ENCODE measurements at regions not wholly inside any gene's neighbourhood (a gene's known extent, or its start where the extent isn't known, plus 50 kb on each side); places are given as distances from the start of the nearest gene placed in this dataset.
"Not testable (repeated sequence)": the region's sequence is repeated elsewhere in the genome, so short reads cannot be mapped to it uniquely, and the experiment has no call there.

GRCh38 chr16:72657164-72657563 is 390.8 kb downstream of the ZFHX3 start:
- DNase-seq: no peak

DNA sequence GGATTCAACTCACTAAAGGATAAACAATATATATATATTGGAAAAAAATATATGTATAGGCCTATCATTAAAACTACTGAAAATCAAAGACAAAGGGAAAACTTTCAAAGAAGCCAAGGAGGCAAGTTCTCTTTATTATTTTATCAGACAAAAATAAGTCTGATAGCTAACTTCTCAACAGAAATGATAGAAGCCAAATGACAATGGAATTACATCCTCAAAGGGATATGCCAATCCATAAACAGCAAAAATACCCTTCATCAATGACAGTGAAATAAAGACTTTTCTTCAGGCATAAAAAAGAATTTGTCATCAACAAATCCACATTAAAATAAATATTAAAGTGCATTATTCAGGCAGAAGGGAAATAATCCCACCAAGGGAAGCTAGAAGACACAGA is 393.4 kb downstream of the ZFHX3 start:
- no peak for DNase-seq

GRCh38 chr16:72649254-72649944 is 398.5 kb downstream of the ZFHX3 start:
- DNase-seq: no peak

DNA sequence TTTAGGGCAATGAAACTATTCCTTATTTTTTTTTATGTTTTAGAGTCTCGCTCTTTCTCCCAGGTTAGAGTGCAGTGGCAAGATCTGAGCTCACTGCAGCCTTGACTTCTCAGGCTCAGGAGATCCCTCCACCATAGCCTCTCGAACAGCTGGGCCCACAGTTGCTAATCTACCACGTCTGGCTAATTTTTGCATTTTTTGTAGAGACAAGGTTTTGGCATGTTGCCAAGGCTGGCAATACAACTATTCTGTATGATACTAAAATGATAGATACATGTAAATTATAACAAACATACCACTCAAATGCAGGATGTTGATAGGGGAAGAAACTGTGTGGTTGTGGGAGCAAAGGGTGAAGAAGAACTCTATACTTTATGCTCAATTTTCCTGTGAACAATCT is 401.3 kb downstream of the ZFHX3 start:
- DNase-seq: no peak

GRCh38 chr16:72645538-72645937 is 402.4 kb downstream of the ZFHX3 start:
- no peak for DNase-seq

DNA sequence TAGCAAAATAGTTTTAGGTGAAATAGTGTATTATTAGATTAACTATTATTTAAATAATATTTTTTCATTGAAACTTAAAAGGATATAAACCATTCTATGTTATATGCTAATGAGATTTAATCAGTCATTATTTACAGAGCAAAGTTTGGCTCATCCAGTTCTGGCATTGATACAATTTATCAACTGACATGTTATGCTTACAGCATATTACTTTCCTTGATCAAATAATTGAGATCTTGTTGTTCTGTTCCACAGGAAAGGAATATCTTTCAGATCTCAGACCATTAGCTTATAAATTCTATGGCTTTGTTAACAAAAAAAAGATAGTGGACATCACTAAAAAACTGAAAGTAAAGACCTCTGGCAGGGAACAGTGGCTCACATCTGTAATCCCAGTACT is 403.0 kb downstream of the ZFHX3 start:
- no peak for DNase-seq

DNA sequence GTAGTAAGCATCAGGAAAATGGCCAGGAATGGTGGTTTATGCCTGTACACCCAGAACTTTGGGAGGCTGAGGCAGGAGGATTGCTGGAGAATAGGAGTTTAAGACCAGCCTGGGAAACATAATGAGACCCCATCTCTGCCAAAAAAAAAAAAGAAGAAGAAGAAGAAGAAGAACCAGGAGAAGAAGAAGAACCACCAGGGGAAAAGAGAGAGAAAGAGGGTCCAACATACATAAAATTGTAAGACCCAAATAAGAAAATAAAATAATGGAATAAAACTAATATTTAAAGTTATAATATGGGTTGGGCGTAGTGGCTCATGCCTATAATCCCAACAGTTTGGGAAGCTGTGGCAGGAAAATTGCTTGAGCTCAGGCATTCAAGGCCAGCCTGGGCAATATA is 408.4 kb downstream of the ZFHX3 start:
- no peak for DNase-seq

- no peak for DNase-seq
These were observed 410.6 kb downstream of the ZFHX3 start for GRCh38 chr16:72637306-72637705.

GRCh38 chr16:72635694-72636093 is 412.2 kb downstream of the ZFHX3 start:
- no peak for DNase-seq

DNA sequence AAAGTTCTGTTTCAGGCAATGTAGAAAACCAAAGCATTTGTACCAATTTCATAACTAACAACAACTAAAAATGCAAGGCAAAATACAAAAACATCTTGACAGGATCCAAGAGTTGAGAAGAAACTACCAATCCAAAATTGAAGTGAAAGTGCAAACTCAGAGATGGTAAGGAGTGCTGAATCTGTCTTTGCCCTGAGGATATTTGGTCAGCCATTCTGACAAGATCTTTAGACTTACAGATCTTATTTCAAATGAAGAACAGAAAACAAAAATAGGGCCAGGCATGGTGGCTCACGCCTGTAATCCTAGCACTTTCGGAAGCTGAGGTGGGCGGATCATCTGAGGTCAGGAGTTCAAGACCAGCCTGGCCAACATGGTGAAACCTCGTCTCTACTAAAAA is 412.8 kb downstream of the ZFHX3 start:
- no peak for DNase-seq

DNA sequence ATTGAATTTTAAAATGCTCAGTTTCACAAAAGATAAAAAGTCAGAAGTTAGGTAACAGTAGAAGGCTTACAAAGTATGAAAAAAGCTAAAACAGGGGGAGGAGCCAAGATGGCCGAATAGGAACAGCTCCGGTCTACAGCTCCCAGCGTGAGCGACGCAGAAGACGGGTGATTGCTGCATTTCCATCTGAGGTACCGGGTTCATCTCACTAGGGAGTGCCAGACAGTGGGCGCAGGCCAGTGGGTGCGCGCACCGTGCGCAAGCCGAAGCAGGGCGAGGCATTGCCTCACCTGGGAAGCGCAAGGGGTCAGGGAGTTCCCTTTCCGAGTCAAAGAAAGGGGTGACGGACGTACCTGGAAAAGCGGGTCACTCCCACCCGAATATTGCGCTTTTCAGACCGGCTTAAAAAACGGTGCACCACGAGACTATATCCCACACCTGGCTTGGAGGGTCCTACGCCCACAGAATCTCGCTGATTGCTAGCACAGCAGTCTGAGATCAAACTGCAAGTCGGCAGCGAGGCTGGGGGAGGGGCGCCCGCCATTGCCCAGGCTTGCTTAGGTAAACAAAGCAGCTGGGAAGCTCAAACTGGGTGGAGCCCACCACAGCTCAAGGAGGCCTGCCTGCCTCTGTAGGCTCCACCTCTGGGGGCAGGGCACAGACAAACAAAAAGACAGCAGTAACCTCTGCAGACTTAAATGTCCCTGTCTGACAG is 420.6 kb downstream of the ZFHX3 start:
- not testable (repeated sequence) for DNase-seq

DNA sequence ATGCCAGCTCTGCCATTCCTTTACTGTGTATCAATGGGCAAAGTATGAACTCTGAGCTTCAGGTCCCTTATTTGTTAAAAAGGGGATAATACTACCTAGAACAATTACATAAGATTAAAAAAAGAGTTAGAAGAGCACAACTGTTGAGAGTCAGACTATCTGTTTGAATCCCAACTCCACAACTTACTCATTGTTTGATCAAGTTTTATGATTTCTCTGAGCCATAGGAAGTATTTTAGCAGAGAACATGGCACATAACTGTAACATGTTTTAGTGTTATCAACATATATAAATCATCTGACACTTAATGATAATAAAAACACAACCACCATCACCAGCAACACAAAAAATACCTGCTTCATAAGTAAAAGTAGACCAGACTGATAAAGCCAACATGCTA is 421.3 kb downstream of the ZFHX3 start:
- no peak for DNase-seq

GRCh38 chr16:72621651-72622050 is 426.3 kb downstream of the ZFHX3 start:
- DNase-seq: no peak

- DNase-seq: no peak
These were observed 427.1 kb downstream of the ZFHX3 start for GRCh38 chr16:72620853-72621252.

GRCh38 chr16:72620348-72620747 is 427.6 kb downstream of the ZFHX3 start:
- no peak for DNase-seq

DNA sequence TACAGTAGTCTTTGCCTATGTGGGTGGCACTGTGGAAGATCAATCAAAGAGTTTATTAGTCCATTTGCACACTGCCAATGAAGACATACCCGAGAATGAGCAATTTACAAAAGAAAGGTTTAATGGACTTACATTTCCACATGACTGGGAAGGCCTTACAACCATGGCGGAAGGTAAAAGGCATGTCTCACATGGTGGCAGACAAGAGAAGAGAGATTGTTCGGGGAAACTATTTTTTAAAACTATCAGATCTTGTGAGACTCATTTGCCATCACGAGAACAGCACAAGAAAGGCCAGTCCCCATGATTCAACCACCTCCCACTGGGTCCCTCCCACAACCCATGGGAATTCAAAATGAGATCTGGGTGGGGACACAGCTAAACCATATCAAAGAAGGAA is 432.1 kb downstream of the ZFHX3 start:
- no peak for DNase-seq

DNA sequence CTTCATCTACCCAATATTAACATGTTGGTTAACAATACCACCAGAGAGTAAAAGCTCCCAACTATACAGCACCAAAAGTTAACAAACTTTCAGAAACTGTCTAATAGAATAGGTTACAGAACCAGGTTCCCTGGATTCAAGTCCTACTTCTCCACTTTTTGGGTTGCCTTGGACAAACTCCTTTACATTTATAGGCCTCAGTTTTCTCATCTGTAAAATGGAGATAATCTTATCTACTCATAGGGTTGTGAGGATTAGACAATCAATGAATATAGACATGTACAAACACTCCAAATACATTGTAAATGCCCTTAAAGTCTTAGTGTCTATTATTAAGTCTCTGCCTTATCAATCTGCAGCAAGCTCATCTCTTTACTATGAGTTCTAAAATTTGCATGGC is 435.2 kb downstream of the ZFHX3 start:
- no peak for DNase-seq

- no peak for DNase-seq
These were observed 435.7 kb downstream of the ZFHX3 start for GRCh38 chr16:72612256-72612655.

DNA sequence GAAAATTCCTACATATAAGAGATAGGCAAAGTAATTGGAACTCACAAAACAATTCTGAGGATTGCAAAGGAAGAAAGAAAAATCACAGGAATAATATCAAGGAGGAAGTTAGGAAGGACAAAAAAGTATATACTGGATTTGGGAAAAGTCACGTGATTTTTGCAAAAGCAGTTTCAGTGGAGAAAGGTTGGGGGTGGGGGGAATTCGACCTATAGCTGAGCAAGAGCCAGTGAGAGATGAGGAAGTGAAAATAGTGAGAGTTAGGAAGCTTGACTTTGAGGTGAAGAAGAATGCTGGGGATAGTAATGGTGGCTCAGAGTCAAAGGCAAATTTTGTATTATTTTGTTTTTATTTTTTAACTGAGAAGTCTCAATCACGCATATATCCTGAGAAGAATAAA is 438.0 kb upstream of the PMFBP1 start:
- no peak for DNase-seq

- DNase-seq: no peak
These were observed 437.1 kb upstream of the PMFBP1 start for GRCh38 chr16:72609066-72609465.

- no peak for DNase-seq
These were observed 432.4 kb upstream of the PMFBP1 start for GRCh38 chr16:72604375-72604774.

GRCh38 chr16:72602499-72602898 is 430.5 kb upstream of the PMFBP1 start:
- no peak for DNase-seq

DNA sequence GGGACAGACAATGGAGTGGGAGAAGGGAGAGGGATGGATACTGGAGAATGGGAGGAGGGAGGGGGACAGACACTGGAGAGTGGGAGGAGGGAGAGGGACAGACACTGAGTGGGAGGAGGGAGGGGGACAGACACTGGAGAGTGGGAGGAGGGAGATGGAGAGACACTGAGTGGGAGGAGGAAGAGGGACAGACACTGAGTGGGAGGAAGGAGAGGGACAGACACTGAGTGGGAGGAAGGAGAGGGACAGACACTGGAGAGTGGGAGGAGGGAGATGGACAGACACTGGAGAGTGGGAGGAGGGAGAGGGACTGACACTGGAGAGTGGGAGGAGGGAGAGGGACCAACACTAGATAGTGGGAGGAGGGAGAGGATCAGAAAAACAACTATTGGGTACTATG is 426.7 kb upstream of the PMFBP1 start:
- no peak for DNase-seq

DNA sequence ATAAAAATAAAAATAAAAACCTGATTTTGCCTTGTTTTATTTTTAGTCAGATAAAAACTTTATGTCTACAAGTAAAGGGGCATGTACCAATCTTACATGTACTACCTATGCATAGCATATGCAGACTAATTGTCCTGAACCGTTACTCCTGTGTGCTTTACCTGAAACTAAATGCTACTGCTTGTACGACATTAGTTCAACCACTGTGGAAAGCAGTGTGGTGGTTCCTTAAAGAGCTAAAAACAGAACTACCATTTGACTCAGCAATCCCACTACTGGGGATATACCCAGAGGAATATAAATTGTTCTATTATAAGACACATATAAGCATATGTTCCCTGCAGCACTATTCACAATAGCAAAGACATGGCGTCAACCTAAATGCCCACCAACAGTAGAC is 426.0 kb upstream of the PMFBP1 start:
- DNase-seq: no peak

GRCh38 chr16:72596373-72596772 is 424.4 kb upstream of the PMFBP1 start:
- DNase-seq: no peak
